ENCODE measurements at regions not wholly inside any gene's neighbourhood (a gene's known extent, or its start where the extent isn't known, plus 50 kb on each side); places are given as distances from the start of the nearest gene placed in this dataset.

- TF ChIP-seq POLR2AphosphoS5 (IDR thresholded peaks at IDR 0.05; ENCODE audit: insufficient read depth in 1 of 2, low read depth in 1 of 2) (no peak), POLR2A (IDR thresholded peaks at IDR 0.05) (no peak), CTCF (IDR thresholded peaks at IDR 0.05) (no peak)
Observed at GRCh38 chr3:161571951-161572350, 75.3 kb downstream of the OTOL1 start.
